Adrenal gland (tissue), 9 donors: ENCODE measurements at regions not wholly inside any gene's neighbourhood (a gene's known extent, or its start where the extent isn't known, plus 50 kb on each side); places are given as distances from the start of the nearest gene placed in this dataset.

Experiments used
- DNase-seq, 7 donors: peaks; one replicate each; pipeline ENCODE4 v3.0.0-alpha.2; 2019 to 2020
- H3K27ac ChIP-seq, 5 donors: fragments of 200-600 bp; sonication (generic) in 4 of 5; 1 replicate in 3 of 5; 2 replicates in 2 of 5; pipeline versions ENCODE4 v1.5.1 to v1.8.0; 2016 to 2020; ENCODE audit warnings: mild to moderate bottlenecking in 1 of 5
- H3K27me3 ChIP-seq: fragments of 200-600 bp; 2 replicates; pipeline ENCODE4 v1.8.0; 2021
- H3K36me3 ChIP-seq, 2 donors: fragments of 200-600 bp; replicated peaks in 1 of 2; 1 replicate in 1 of 2; 2 replicates in 1 of 2; pipeline versions ENCODE4 v1.5.1 to v1.8.0; 2018 to 2022
- H3K4me1 ChIP-seq, 2 donors: fragments of 200-600 bp; replicated peaks in 1 of 2; 1 replicate in 1 of 2; 2 replicates in 1 of 2; pipeline versions ENCODE4 v1.5.1 to v1.8.0; 2018 to 2021
- H3K4me3 ChIP-seq, 4 donors: fragments of 200-600 bp; sonication (generic) in 3 of 4; one replicate each; pipeline ENCODE4 v1.5.1; 2016 to 2018
- H3K9me3 ChIP-seq, 3 donors: fragments of 200-600 bp; sonication (generic) in 1 of 3; replicated peaks in 1 of 3; 1 replicate in 2 of 3; 2 replicates in 1 of 3; pipeline versions ENCODE4 v1.5.1 to v1.8.0; 2016 to 2021
- CTCF ChIP-seq, 6 experiments: fragments of 450-650 bp in 4 of 6; fragments of 200-600 bp in 2 of 6; sonication (generic) in 1 of 6; IDR thresholded peaks; 1 replicate in 5 of 6; 2 replicates in 1 of 6; pipeline versions ENCODE4 v1.5.1 to v1.8.0; 2016 to 2021; ENCODE audit warnings: antibody characterized with exemption in 6 of 6, mild to moderate bottlenecking in 2 of 6, moderate library complexity in 1 of 6
- POLR2A ChIP-seq, 2 donors: fragments of 450-650 bp; IDR thresholded peaks; one replicate each; pipeline ENCODE4 v1.6.1; 2017; ENCODE audit warnings: antibody characterized with exemption in 2 of 2, mild to moderate bottlenecking in 2 of 2, moderate library complexity in 1 of 2
- WGBS, 4 donors: extraction: QIAGEN DNeasy Blood & Tissue Kit in 2 of 4; methylation state at CpG; one replicate each; pipeline versions ENCODE4 v1.1.5 to v1.1.7; 2013 to 2017; 5-methylcytosine and 5-hydroxymethylcytosine counted together
- intact Hi-C, 2 donors: fragments of 100-400 bp; cut with DNase I; formaldehyde crosslinking; loops; one replicate each; pipeline versions ENCODE4 v1.14.1 to v1.15.0; 2022 to 2023
- donor health status: healthy with polysubstance abuse.
- donor health status: Bipolar disorder and iron deficiency.
- donor health status: DM: yes; HTN: yes; CAD: no.
- donor health status: DM: no; HTN: no; CAD: no.
- donor health status: DM: no; HTN: no; CAD: no.

DNA sequence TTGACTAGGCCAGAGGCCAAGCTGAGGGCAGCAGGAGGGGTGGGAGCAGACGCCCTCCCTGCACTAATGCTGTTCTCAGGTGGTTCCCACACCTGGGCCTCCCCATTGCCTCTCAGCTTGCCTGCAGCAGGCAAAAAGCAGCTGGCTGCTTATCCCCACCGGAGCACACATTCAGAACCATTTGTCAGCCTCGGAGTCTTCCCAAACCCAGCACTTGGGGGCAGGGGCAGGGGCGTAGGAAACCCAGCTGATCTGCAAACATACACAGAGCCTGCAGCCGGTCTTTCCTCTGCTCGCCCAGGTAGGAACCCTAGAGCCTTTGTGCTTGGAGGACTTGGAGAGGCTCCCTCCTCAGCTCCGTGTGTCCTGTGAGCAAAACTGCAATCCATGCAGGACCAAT, 249.8 kb downstream of the CYP26B1 start:
- H3K4me3 ChIP-seq, result no peak overlapping the region

GRCh38 chr2:71897137-71897480, 250.6 kb downstream of the CYP26B1 start:
- no peaks in the 10 kb centered on the region for H3K4me1 ChIP-seq
- H3K4me3 ChIP-seq, result no peak overlapping the region
- no peak for TF ChIP-seq CTCF (IDR thresholded peaks at IDR 0.05)
- TF ChIP-seq POLR2A (IDR thresholded peaks at IDR 0.05), result no peak
- 84 to 86% (median 85%) methylated on average over 4 to 6 of the region's 6 CpGs for WGBS, 4 donors
- intact Hi-C loops, result no loop called here
- H3K36me3 ChIP-seq, result no peaks in the 10 kb centered on the region
- H3K27ac ChIP-seq, result no peak overlapping the region
- peak in 1 of 7 donors; percentile 41 for DNase-seq
- H3K27me3 ChIP-seq, result no peaks in the 10 kb centered on the region
- no peaks in the 10 kb centered on the region for H3K9me3 ChIP-seq

More for the DNA sequence above, 249.8 kb downstream of the CYP26B1 start:
- WGBS, 4 donors, result 86 to 90% (median 87%) methylated on average over 6 to 7 of the region's 7 CpGs
- H3K4me1 ChIP-seq, result no peaks in the 10 kb centered on the region
- TF ChIP-seq POLR2A (IDR thresholded peaks at IDR 0.05) (no peak), CTCF (IDR thresholded peaks at IDR 0.05) (no peak)
- no peak overlapping the region for H3K27ac ChIP-seq
- DNase-seq, result peak in 1 of 7 donors; percentile 35
- intact Hi-C loops, result no loop called here
- no peaks in the 10 kb centered on the region for H3K9me3 ChIP-seq
- H3K36me3 ChIP-seq, result no peaks in the 10 kb centered on the region
- H3K27me3 ChIP-seq, result no peaks in the 10 kb centered on the region

DNA sequence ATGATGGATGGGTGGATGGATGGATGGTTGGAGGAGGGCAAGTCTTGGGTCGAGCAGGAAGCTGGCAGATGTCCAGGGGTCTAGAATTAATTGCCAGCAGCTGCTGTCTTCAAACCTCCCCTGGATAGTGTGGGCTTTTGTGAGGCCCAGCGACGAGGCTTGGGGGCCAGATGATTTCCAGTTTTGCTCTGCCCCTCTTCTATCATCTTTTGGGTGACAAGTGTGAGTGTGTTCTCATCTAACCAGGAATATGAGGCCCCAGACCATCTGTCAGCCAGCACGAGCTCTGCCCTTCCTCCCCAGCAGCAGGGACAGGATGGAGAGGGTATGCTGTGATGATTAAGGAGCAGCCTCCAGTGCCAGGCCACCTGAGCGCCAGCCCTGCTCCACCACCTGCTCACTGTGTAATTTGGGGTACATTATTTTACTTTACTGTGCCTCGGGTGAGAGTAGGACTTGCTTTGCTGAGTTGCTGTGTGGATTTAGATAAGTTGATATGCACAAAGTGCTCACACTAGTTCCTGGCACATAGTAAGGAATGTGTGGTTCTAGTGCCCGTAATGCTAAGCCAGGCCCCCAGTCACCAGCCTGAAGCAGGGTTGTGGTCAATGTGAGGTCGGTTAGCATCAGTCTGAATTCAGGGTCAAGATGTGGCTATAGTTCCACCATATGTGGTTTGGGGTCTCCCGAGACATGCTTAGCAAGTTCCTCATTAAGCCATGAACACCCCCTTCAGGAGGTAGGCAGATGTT, 251.1 kb downstream of the CYP26B1 start:
- no peak overlapping the region for H3K4me3 ChIP-seq
- peak in 1 of 7 donors; percentile 33 for DNase-seq
- intact Hi-C loops, result no loop called here

More for the DNA sequence above, 251.1 kb downstream of the CYP26B1 start:
- Histone ChIP-seq H3K36me3 (no peaks in the 10 kb centered on the region), H3K9me3 (no peaks in the 10 kb centered on the region), H3K27ac (no peak overlapping the region), H3K4me1 (no peaks in the 10 kb centered on the region), H3K27me3 (no peaks in the 10 kb centered on the region)
- TF ChIP-seq CTCF (IDR thresholded peaks at IDR 0.05), result no peak
- no peak for TF ChIP-seq POLR2A (IDR thresholded peaks at IDR 0.05)
- WGBS, 4 donors, result 72 to 87% (median 78%) methylated on average over 7 to 9 of the region's 9 CpGs
